ENCODE measurements at regions not wholly inside any gene's neighbourhood (a gene's known extent, or its start where the extent isn't known, plus 50 kb on each side); places are given as distances from the start of the nearest gene placed in this dataset.

DNA sequence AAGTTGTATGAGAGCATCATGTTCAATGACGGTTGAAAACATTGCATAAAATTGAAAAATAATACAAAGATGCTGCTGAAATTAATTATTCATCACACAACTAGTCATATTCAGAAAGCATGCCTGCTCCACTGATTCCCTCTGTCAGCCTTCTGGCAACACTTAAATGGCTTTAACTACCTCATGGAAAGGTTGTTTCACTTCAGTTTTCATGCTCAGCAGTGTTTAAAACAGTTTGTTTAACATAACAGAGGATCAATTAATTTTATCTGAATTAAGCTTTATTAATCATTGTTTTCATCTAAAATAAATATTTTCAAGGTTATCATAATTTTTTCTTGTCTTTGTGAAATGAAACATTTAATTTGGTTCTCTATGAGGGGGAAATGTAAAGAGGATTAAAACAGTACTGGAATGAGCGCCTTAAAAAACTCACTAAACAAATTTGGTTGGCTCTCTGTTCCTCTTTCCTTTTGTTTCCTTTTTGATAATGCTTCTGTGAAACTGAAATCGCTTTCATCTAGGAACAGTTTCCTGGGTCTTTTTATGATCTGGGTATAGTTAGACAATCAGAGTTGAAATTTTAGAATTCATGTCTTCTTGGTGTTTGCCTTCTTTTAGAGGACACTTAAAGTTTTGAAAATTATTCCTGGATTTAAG, 427.4 kb downstream of the SH2D4B start:
- ChIA-PET POLR2A (no interaction called here), SMC1A (ENCODE audit: uncharacterized antibody, unreplicated experiment) (interaction anchor here (0.9 to 1.0 kb wide), 2 partner anchors 50 to 452 kb away, joined by 3 read pairs; no protein-coding TSS in a partner anchor), CTCF (interaction anchor here (0.9 to 1.6 kb wide), 2 partner anchors 40 to 214 kb away, joined by 4 to 6 read pairs; no protein-coding TSS in a partner anchor), RAD21 (ENCODE audit: unreplicated experiment) (interaction anchor here (1.8 kb wide), 1 partner anchor 54 kb away, joined by 4 read pairs; no protein-coding TSS in a partner anchor)
- no peaks in the 10 kb centered on the region for H3K27me3 ChIP-seq (replicated peaks in 1 of 2; ENCODE audit: control insufficient read depth in 2 of 2, insufficient read depth in 2 of 2, low read length in 1 of 2)
- WGBS (ENCODE audit: insufficient coverage, insufficient replicate concordance, low lambda C conversion rate, missing lambda C conversion rate) = 23% methylated on average over 3 of the region's 3 CpGs
- no peaks in the 10 kb centered on the region for H4K20me1 ChIP-seq (ENCODE audit: control insufficient read depth, insufficient read depth)
- no peak overlapping the region for H3K4me3 ChIP-seq
- in situ Hi-C loops (cut with MboI) (no loop called here), intact Hi-C loops (cut with micrococcal nuclease; ENCODE audit: unreplicated experiment) (loop anchor here (10.0 kb wide), 1 partner anchor 140 kb away; no protein-coding TSS in a partner anchor)
- no peak overlapping the region for H3K9ac ChIP-seq (ENCODE audit: control insufficient read depth, insufficient read depth, low read length)
- H3K36me3 ChIP-seq (ENCODE audit: control insufficient read depth in 2 of 2, insufficient read depth in 2 of 2, low read length in 1 of 2) = no peaks in the 10 kb centered on the region
- no peak overlapping the region for H2AFZ ChIP-seq (ENCODE audit: control insufficient read depth, low read depth, low read length)
- H3K27ac ChIP-seq (ENCODE audit: control insufficient read depth, insufficient read depth) = peak overlapping the region; percentile 3; the same call in 1 of the 2 replicates
- peak overlapping the region; percentile 54; the same call in 1 of the 2 replicates for H3K4me2 ChIP-seq (ENCODE audit: control insufficient read depth, insufficient read depth)
- no TSS peak for BruUV-seq (replicated peaks)
- ATAC-seq (peak; percentile 86), FAIRE-seq (peak; percentile 38), DNase-seq (ENCODE audit: low read depth, low spot score) (peak; percentile 25)
- H3K9me3 ChIP-seq (replicated peaks; ENCODE audit: control insufficient read depth, insufficient read depth, low read length) = no peaks in the 10 kb centered on the region
- no peaks in the 10 kb centered on the region for H3K79me2 ChIP-seq (ENCODE audit: control insufficient read depth, insufficient read depth, low read length)
- H3K4me1 ChIP-seq (ENCODE audit: control insufficient read depth, insufficient read depth, low read length) = peaks cover 7% of the 10 kb centered on the region; the same call in 1 of the 2 replicates
- TF ChIP-seq LARP7 (IDR thresholded peaks at IDR 0.05) = no peak
- TF ChIP-seq MTA3 (IDR thresholded peaks at IDR 0.05; ENCODE audit: borderline replicate concordance, low read length) = no peak
- TF ChIP-seq, protein P1, sequence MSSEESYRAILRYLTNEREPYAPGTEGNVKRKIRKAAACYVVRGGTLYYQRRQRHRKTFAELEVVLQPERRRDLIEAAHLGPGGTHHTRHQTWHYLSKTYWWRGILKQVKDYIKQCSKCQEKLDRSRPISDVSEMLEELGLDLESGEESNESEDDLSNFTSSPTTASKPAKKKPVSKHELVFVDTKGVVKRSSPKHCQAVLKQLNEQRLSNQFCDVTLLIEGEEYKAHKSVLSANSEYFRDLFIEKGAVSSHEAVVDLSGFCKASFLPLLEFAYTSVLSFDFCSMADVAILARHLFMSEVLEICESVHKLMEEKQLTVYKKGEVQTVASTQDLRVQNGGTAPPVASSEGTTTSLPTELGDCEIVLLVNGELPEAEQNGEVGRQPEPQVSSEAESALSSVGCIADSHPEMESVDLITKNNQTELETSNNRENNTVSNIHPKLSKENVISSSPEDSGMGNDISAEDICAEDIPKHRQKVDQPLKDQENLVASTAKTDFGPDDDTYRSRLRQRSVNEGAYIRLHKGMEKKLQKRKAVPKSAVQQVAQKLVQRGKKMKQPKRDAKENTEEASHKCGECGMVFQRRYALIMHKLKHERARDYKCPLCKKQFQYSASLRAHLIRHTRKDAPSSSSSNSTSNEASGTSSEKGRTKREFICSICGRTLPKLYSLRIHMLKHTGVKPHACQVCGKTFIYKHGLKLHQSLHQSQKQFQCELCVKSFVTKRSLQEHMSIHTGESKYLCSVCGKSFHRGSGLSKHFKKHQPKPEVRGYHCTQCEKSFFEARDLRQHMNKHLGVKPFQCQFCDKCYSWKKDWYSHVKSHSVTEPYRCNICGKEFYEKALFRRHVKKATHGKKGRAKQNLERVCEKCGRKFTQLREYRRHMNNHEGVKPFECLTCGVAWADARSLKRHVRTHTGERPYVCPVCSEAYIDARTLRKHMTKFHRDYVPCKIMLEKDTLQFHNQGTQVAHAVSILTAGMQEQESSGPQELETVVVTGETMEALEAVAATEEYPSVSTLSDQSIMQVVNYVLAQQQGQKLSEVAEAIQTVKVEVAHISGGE (CRISPR knock-in tag; IDR thresholded peaks at IDR 0.05) = no peak
- no peak for TF ChIP-seq SIX5 (IDR thresholded peaks at IDR 0.05; ENCODE audit: low read depth, low read length, severe bottlenecking)
- TF ChIP-seq BCL11A (IDR thresholded peaks at IDR 0.05; ENCODE audit: low read depth, low read length) = 0 out of 2 replicates have a peak, but pooled peaks have one; percentile 52
- no peak for TF ChIP-seq CHD4 (IDR thresholded peaks at IDR 0.05)
- TF ChIP-seq, protein P2, sequence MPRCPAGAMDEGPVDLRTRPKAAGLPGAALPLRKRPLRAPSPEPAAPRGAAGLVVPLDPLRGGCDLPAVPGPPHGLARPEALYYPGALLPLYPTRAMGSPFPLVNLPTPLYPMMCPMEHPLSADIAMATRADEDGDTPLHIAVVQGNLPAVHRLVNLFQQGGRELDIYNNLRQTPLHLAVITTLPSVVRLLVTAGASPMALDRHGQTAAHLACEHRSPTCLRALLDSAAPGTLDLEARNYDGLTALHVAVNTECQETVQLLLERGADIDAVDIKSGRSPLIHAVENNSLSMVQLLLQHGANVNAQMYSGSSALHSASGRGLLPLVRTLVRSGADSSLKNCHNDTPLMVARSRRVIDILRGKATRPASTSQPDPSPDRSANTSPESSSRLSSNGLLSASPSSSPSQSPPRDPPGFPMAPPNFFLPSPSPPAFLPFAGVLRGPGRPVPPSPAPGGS (IDR thresholded peaks at IDR 0.05; ENCODE audit: borderline replicate concordance, insufficient read depth, low read depth, low read length, poor library complexity, severe bottlenecking) = no peak
- TF ChIP-seq, protein P3, sequence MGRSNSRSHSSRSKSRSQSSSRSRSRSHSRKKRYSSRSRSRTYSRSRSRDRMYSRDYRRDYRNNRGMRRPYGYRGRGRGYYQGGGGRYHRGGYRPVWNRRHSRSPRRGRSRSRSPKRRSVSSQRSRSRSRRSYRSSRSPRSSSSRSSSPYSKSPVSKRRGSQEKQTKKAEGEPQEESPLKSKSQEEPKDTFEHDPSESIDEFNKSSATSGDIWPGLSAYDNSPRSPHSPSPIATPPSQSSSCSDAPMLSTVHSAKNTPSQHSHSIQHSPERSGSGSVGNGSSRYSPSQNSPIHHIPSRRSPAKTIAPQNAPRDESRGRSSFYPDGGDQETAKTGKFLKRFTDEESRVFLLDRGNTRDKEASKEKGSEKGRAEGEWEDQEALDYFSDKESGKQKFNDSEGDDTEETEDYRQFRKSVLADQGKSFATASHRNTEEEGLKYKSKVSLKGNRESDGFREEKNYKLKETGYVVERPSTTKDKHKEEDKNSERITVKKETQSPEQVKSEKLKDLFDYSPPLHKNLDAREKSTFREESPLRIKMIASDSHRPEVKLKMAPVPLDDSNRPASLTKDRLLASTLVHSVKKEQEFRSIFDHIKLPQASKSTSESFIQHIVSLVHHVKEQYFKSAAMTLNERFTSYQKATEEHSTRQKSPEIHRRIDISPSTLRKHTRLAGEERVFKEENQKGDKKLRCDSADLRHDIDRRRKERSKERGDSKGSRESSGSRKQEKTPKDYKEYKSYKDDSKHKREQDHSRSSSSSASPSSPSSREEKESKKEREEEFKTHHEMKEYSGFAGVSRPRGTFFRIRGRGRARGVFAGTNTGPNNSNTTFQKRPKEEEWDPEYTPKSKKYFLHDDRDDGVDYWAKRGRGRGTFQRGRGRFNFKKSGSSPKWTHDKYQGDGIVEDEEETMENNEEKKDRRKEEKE (IDR thresholded peaks at IDR 0.05) = no peak
- TF ChIP-seq, protein P4, sequence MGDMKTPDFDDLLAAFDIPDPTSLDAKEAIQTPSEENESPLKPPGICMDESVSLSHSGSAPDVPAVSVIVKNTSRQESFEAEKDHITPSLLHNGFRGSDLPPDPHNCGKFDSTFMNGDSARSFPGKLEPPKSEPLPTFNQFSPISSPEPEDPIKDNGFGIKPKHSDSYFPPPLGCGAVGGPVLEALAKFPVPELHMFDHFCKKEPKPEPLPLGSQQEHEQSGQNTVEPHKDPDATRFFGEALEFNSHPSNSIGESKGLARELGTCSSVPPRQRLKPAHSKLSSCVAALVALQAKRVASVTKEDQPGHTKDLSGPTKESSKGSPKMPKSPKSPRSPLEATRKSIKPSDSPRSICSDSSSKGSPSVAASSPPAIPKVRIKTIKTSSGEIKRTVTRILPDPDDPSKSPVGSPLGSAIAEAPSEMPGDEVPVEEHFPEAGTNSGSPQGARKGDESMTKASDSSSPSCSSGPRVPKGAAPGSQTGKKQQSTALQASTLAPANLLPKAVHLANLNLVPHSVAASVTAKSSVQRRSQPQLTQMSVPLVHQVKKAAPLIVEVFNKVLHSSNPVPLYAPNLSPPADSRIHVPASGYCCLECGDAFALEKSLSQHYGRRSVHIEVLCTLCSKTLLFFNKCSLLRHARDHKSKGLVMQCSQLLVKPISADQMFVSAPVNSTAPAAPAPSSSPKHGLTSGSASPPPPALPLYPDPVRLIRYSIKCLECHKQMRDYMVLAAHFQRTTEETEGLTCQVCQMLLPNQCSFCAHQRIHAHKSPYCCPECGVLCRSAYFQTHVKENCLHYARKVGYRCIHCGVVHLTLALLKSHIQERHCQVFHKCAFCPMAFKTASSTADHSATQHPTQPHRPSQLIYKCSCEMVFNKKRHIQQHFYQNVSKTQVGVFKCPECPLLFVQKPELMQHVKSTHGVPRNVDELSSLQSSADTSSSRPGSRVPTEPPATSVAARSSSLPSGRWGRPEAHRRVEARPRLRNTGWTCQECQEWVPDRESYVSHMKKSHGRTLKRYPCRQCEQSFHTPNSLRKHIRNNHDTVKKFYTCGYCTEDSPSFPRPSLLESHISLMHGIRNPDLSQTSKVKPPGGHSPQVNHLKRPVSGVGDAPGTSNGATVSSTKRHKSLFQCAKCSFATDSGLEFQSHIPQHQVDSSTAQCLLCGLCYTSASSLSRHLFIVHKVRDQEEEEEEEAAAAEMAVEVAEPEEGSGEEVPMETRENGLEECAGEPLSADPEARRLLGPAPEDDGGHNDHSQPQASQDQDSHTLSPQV (IDR thresholded peaks at IDR 0.05) = no peak
